ENCODE measurements at regions not wholly inside any gene's neighbourhood (a gene's known extent, or its start where the extent isn't known, plus 50 kb on each side); places are given as distances from the start of the nearest gene placed in this dataset.

GRCh38 chr13:22064854-22065620 lies 394.2 kb downstream of the FGF9 start:
- Histone ChIP-seq H3K4me2 (ENCODE audit: low read length) (no peak overlapping the region), H3K36me3 (ENCODE audit: insufficient read depth, low read length) (no peaks in the 10 kb centered on the region), H3K4me3 (ENCODE audit: insufficient read depth, low read depth, low read length) (no peak overlapping the region), H3K9me3 (ENCODE audit: insufficient read depth, low read depth, low read length) (peaks cover 4% of the 10 kb centered on the region), H3K4me1 (ENCODE audit: insufficient read depth, low read length) (no peaks in the 10 kb centered on the region), H3K27ac (ENCODE audit: low read depth, low read length) (no peak overlapping the region), H3K79me2 (ENCODE audit: insufficient read depth, low read length) (no peaks in the 10 kb centered on the region), H2AFZ (ENCODE audit: low read depth, low read length) (no peak overlapping the region), H3K27me3 (ENCODE audit: insufficient read depth, low read length) (no peaks in the 10 kb centered on the region), H3K9ac (ENCODE audit: low read length) (no peak overlapping the region), H4K20me1 (ENCODE audit: insufficient read depth, low read length) (no peaks in the 10 kb centered on the region)
- DNase-seq (ENCODE audit: low read depth), result no peak
- H3K36me3 Mint-ChIP-seq (ENCODE audit: low read depth, unreplicated experiment), result no peaks in the 10 kb centered on the region
- FAIRE-seq, result no peak
- TF ChIP-seq EZH2 (IDR thresholded peaks at IDR 0.05; ENCODE audit: insufficient read depth, low read length), result no peak
- H3K4me1 Mint-ChIP-seq (ENCODE audit: low read depth, unreplicated experiment), result peaks cover 13% of the 10 kb centered on the region
- peaks cover 3% of the 10 kb centered on the region for H3K9me3 Mint-ChIP-seq (ENCODE audit: unreplicated experiment)
- no peak overlapping the region for H3K4me3 Mint-ChIP-seq (ENCODE audit: unreplicated experiment)
- H3K27me3 Mint-ChIP-seq (ENCODE audit: low read depth, unreplicated experiment), result peaks cover 2% of the 10 kb centered on the region
- H3K27ac Mint-ChIP-seq (ENCODE audit: unreplicated experiment), result no peak overlapping the region

GRCh38 chr13:22073718-22074117 lies 402.8 kb downstream of the FGF9 start:
- no peak overlapping the region for H3K27ac Mint-ChIP-seq (ENCODE audit: unreplicated experiment)
- no peaks in the 10 kb centered on the region for H3K9me3 Mint-ChIP-seq (ENCODE audit: unreplicated experiment)
- FAIRE-seq, result no peak

DNA sequence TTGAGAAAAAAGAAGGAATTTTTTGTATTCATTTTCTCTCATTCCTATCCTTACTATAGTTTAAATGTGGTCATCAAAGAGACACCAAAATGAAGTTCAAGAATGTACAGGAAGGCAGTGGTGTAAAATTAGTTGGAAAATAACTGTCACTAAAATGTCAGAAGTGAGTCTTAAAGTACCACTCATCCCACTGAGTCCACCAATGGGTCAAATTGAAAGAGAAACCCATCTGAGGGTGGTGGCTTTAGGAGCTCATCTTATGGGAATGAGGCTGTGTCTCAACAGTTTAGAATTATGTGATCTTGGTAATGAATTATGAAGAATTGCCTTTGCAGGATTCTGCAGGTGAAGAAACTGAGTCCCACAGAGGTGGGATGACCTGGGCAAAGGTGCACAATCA lies 403.5 kb downstream of the FGF9 start:
- no peak overlapping the region for H3K4me2 ChIP-seq (ENCODE audit: low read length)
- no peaks in the 10 kb centered on the region for H4K20me1 ChIP-seq (ENCODE audit: insufficient read depth, low read length)
- no peak overlapping the region for H3K9ac ChIP-seq (ENCODE audit: low read length)
- H3K9me3 Mint-ChIP-seq (ENCODE audit: unreplicated experiment), result no peaks in the 10 kb centered on the region
- no peak overlapping the region for H3K4me3 Mint-ChIP-seq (ENCODE audit: unreplicated experiment)
- peaks cover 10% of the 10 kb centered on the region for H3K27me3 Mint-ChIP-seq (ENCODE audit: low read depth, unreplicated experiment)
- TF ChIP-seq, protein P1, sequence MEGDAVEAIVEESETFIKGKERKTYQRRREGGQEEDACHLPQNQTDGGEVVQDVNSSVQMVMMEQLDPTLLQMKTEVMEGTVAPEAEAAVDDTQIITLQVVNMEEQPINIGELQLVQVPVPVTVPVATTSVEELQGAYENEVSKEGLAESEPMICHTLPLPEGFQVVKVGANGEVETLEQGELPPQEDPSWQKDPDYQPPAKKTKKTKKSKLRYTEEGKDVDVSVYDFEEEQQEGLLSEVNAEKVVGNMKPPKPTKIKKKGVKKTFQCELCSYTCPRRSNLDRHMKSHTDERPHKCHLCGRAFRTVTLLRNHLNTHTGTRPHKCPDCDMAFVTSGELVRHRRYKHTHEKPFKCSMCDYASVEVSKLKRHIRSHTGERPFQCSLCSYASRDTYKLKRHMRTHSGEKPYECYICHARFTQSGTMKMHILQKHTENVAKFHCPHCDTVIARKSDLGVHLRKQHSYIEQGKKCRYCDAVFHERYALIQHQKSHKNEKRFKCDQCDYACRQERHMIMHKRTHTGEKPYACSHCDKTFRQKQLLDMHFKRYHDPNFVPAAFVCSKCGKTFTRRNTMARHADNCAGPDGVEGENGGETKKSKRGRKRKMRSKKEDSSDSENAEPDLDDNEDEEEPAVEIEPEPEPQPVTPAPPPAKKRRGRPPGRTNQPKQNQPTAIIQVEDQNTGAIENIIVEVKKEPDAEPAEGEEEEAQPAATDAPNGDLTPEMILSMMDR (IDR thresholded peaks at IDR 0.05; ENCODE audit: insufficient read depth, low read depth, low read length), result no peak
- no peak for TF ChIP-seq EZH2 (IDR thresholded peaks at IDR 0.05; ENCODE audit: insufficient read depth, low read length)
- peaks cover 4% of the 10 kb centered on the region for H3K9me3 ChIP-seq (ENCODE audit: insufficient read depth, low read depth, low read length)
- FAIRE-seq (no peak), DNase-seq (ENCODE audit: low read depth) (no peak)
- H3K27ac ChIP-seq (ENCODE audit: low read depth, low read length), result no peak overlapping the region
- no peak overlapping the region for H2AFZ ChIP-seq (ENCODE audit: low read depth, low read length)
- no peaks in the 10 kb centered on the region for H3K27me3 ChIP-seq (ENCODE audit: insufficient read depth, low read length)
- H3K36me3 ChIP-seq (ENCODE audit: insufficient read depth, low read length), result no peaks in the 10 kb centered on the region
- H3K36me3 Mint-ChIP-seq (ENCODE audit: low read depth, unreplicated experiment), result no peaks in the 10 kb centered on the region
- H3K27ac Mint-ChIP-seq (ENCODE audit: unreplicated experiment), result no peak overlapping the region
- H3K4me1 Mint-ChIP-seq (ENCODE audit: low read depth, unreplicated experiment), result no peaks in the 10 kb centered on the region
- no peaks in the 10 kb centered on the region for H3K4me1 ChIP-seq (ENCODE audit: insufficient read depth, low read length)
- no peak overlapping the region for H3K4me3 ChIP-seq (ENCODE audit: insufficient read depth, low read depth, low read length)
- no peaks in the 10 kb centered on the region for H3K79me2 ChIP-seq (ENCODE audit: insufficient read depth, low read length)

More at GRCh38 chr13:22073718-22074117, 402.8 kb downstream of the FGF9 start:
- no peak for DNase-seq (ENCODE audit: low read depth)
- Mint-ChIP-seq H3K4me1 (ENCODE audit: low read depth, unreplicated experiment) (no peaks in the 10 kb centered on the region), H3K36me3 (ENCODE audit: low read depth, unreplicated experiment) (no peaks in the 10 kb centered on the region), H3K27me3 (ENCODE audit: low read depth, unreplicated experiment) (peaks cover 6% of the 10 kb centered on the region), H3K4me3 (ENCODE audit: unreplicated experiment) (no peak overlapping the region)
- H3K36me3 ChIP-seq (ENCODE audit: insufficient read depth, low read length), result no peaks in the 10 kb centered on the region
- no peaks in the 10 kb centered on the region for H3K27me3 ChIP-seq (ENCODE audit: insufficient read depth, low read length)
- H3K9ac ChIP-seq (ENCODE audit: low read length), result no peak overlapping the region
- no peaks in the 10 kb centered on the region for H3K79me2 ChIP-seq (ENCODE audit: insufficient read depth, low read length)
- TF ChIP-seq, protein P1 (IDR thresholded peaks at IDR 0.05; ENCODE audit: insufficient read depth, low read depth, low read length), result no peak
- TF ChIP-seq EZH2 (IDR thresholded peaks at IDR 0.05; ENCODE audit: insufficient read depth, low read length), result no peak
- peaks cover 4% of the 10 kb centered on the region for H3K9me3 ChIP-seq (ENCODE audit: insufficient read depth, low read depth, low read length)
- H3K27ac ChIP-seq (ENCODE audit: low read depth, low read length), result no peak overlapping the region
- no peaks in the 10 kb centered on the region for H4K20me1 ChIP-seq (ENCODE audit: insufficient read depth, low read length)
- no peak overlapping the region for H2AFZ ChIP-seq (ENCODE audit: low read depth, low read length)
- H3K4me1 ChIP-seq (ENCODE audit: insufficient read depth, low read length), result no peaks in the 10 kb centered on the region
- H3K4me2 ChIP-seq (ENCODE audit: low read length), result no peak overlapping the region
- H3K4me3 ChIP-seq (ENCODE audit: insufficient read depth, low read depth, low read length), result no peak overlapping the region
